ENCODE measurements at regions not wholly inside any gene's neighbourhood (a gene's known extent, or its start where the extent isn't known, plus 50 kb on each side); places are given as distances from the start of the nearest gene placed in this dataset.

GRCh38 chr16:86911437-86911958 lies 333.1 kb downstream of the FOXL1 start:
- H3K4me1 Mint-ChIP-seq: peaks cover 10% of the 10 kb centered on the region
- no peak overlapping the region for H3K4me3 Mint-ChIP-seq
- no peaks in the 10 kb centered on the region for H3K27me3 Mint-ChIP-seq (ENCODE audit: low read depth)
- ChIA-PET CTCF (interaction anchor here (0.8 to 1.2 kb wide), 2 partner anchors 37 to 166 kb away, joined by 3 read pairs; no protein-coding TSS in a partner anchor), POLR2A (no interaction called here)
- no peaks in the 10 kb centered on the region for H3K9me3 Mint-ChIP-seq
- no peak for ATAC-seq
- H3K27ac Mint-ChIP-seq: no peak overlapping the region
- TF ChIP-seq ZNF532 (CRISPR knock-in tag; IDR thresholded peaks at IDR 0.05; ENCODE audit: borderline replicate concordance) (no peak), GABPB1 (CRISPR knock-in tag; IDR thresholded peaks at IDR 0.05) (no peak), ZNF671 (CRISPR knock-in tag; IDR thresholded peaks at IDR 0.05) (no peak), EMX1 (CRISPR knock-in tag; IDR thresholded peaks at IDR 0.05) (no peak), JUN (CRISPR knock-in tag; IDR thresholded peaks at IDR 0.05) (no peak), RELA (CRISPR knock-in tag; IDR thresholded peaks at IDR 0.05; ENCODE audit: borderline replicate concordance) (no peak), KAT7 (CRISPR knock-in tag; IDR thresholded peaks at IDR 0.05; ENCODE audit: borderline replicate concordance) (no peak), GRHL2 (CRISPR knock-in tag; IDR thresholded peaks at IDR 0.05; ENCODE audit: insufficient replicate concordance, severe bottlenecking) (no peak), CBFB (CRISPR knock-in tag; IDR thresholded peaks at IDR 0.05; ENCODE audit: low read depth) (no peak), CREB1 (CRISPR knock-in tag; IDR thresholded peaks at IDR 0.05) (no peak)
- TF ChIP-seq, protein P1, sequence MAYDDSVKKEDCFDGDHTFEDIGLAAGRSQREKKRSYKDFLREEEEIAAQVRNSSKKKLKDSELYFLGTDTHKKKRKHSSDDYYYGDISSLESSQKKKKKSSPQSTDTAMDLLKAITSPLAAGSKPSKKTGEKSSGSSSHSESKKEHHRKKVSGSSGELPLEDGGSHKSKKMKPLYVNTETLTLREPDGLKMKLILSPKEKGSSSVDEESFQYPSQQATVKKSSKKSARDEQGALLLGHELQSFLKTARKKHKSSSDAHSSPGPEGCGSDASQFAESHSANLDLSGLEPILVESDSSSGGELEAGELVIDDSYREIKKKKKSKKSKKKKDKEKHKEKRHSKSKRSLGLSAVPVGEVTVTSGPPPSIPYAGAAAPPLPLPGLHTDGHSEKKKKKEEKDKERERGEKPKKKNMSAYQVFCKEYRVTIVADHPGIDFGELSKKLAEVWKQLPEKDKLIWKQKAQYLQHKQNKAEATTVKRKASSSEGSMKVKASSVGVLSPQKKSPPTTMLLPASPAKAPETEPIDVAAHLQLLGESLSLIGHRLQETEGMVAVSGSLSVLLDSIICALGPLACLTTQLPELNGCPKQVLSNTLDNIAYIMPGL (CRISPR knock-in tag; IDR thresholded peaks at IDR 0.05): no peak
- TF ChIP-seq, protein P2, sequence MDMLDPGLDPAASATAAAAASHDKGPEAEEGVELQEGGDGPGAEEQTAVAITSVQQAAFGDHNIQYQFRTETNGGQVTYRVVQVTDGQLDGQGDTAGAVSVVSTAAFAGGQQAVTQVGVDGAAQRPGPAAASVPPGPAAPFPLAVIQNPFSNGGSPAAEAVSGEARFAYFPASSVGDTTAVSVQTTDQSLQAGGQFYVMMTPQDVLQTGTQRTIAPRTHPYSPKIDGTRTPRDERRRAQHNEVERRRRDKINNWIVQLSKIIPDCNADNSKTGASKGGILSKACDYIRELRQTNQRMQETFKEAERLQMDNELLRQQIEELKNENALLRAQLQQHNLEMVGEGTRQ (CRISPR knock-in tag; IDR thresholded peaks at IDR 0.05): no peak
- TF ChIP-seq, protein P3, sequence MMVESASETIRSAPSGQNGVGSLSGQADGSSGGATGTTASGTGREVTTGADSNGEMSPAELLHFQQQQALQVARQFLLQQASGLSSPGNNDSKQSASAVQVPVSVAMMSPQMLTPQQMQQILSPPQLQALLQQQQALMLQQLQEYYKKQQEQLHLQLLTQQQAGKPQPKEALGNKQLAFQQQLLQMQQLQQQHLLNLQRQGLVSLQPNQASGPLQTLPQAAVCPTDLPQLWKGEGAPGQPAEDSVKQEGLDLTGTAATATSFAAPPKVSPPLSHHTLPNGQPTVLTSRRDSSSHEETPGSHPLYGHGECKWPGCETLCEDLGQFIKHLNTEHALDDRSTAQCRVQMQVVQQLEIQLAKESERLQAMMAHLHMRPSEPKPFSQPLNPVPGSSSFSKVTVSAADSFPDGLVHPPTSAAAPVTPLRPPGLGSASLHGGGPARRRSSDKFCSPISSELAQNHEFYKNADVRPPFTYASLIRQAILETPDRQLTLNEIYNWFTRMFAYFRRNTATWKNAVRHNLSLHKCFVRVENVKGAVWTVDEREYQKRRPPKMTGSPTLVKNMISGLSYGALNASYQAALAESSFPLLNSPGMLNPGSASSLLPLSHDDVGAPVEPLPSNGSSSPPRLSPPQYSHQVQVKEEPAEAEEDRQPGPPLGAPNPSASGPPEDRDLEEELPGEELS (CRISPR knock-in tag; IDR thresholded peaks at IDR 0.05): no peak
- TF ChIP-seq, protein P4, sequence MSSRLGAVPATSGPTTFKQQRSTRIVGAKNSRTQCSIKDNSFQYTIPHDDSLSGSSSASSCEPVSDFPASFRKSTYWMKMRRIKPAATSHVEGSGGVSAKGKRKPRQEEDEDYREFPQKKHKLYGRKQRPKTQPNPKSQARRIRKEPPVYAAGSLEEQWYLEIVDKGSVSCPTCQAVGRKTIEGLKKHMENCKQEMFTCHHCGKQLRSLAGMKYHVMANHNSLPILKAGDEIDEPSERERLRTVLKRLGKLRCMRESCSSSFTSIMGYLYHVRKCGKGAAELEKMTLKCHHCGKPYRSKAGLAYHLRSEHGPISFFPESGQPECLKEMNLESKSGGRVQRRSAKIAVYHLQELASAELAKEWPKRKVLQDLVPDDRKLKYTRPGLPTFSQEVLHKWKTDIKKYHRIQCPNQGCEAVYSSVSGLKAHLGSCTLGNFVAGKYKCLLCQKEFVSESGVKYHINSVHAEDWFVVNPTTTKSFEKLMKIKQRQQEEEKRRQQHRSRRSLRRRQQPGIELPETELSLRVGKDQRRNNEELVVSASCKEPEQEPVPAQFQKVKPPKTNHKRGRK (CRISPR knock-in tag; IDR thresholded peaks at IDR 0.05; ENCODE audit: borderline replicate concordance): no peak
- no peak for DNase-seq (ENCODE audit: low spot score)
- H3K36me3 Mint-ChIP-seq: no peaks in the 10 kb centered on the region

- TF ChIP-seq GRHL2 (CRISPR knock-in tag; IDR thresholded peaks at IDR 0.05; ENCODE audit: insufficient replicate concordance, severe bottlenecking): no peak
- TF ChIP-seq, protein P5, sequence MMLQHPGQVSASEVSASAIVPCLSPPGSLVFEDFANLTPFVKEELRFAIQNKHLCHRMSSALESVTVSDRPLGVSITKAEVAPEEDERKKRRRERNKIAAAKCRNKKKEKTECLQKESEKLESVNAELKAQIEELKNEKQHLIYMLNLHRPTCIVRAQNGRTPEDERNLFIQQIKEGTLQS (CRISPR knock-in tag; conservative IDR thresholded peaks at IDR 0.05): no peak
- ChIA-PET POLR2A (no interaction called here), CTCF (no interaction called here)
- Mint-ChIP-seq H3K4me1 (peaks cover 10% of the 10 kb centered on the region), H3K4me3 (no peak overlapping the region), H3K36me3 (no peaks in the 10 kb centered on the region), H3K27me3 (ENCODE audit: low read depth) (no peaks in the 10 kb centered on the region), H3K27ac (no peak overlapping the region), H3K9me3 (no peaks in the 10 kb centered on the region)
- no peak for DNase-seq (ENCODE audit: low spot score)
- no peak for ATAC-seq
Measured at GRCh38 chr16:86913886-86914285, 335.5 kb downstream of the FOXL1 start.
